ENCODE measurements at regions not wholly inside any gene's neighbourhood (a gene's known extent, or its start where the extent isn't known, plus 50 kb on each side); places are given as distances from the start of the nearest gene placed in this dataset.
"Not testable (repeated sequence)": the region's sequence is repeated elsewhere in the genome, so short reads cannot be mapped to it uniquely, and the experiment has no call there.

- no peak for TF ChIP-seq CTCF (IDR thresholded peaks at IDR 0.05; ENCODE audit: insufficient read depth, low read depth, low read length, missing control alignments)
- DNase-seq (ENCODE audit: low read depth), result no peak
- H3K4me3 ChIP-seq (ENCODE audit: low read length), result no peak overlapping the region
Measured at GRCh38 chr1:112144733-112145426, 155.4 kb upstream of the KCND3 start.

- no peak for TF ChIP-seq CTCF (IDR thresholded peaks at IDR 0.05; ENCODE audit: insufficient read depth, low read depth, low read length, missing control alignments)
- DNase-seq (ENCODE audit: low read depth), result no peak
- no peak overlapping the region for H3K4me3 ChIP-seq (ENCODE audit: low read length)
Measured at GRCh38 chr1:112146201-112146715, 156.8 kb upstream of the KCND3 start.

GRCh38 chr1:112160214-112160613 lies 170.7 kb upstream of the KCND3 start:
- not testable (repeated sequence) for DNase-seq (ENCODE audit: low read depth); H3K4me3 ChIP-seq (ENCODE audit: low read length)

- H3K4me3 ChIP-seq (ENCODE audit: low read length), result no peak overlapping the region
- no peak for DNase-seq (ENCODE audit: low read depth)
- TF ChIP-seq CTCF (IDR thresholded peaks at IDR 0.05; ENCODE audit: insufficient read depth, low read depth, low read length, missing control alignments), result no peak
Measured at GRCh38 chr1:112165375-112165774, 175.9 kb upstream of the KCND3 start.

- H3K4me3 ChIP-seq (ENCODE audit: low read length), result no peak overlapping the region
- no peak for DNase-seq (ENCODE audit: low read depth)
Measured at GRCh38 chr1:112169517-112169916, 180.0 kb upstream of the KCND3 start.

GRCh38 chr1:112172294-112172882 lies 182.9 kb upstream of the KCND3 start:
- DNase-seq (ENCODE audit: low read depth), result peak; percentile 81
- no peak for TF ChIP-seq CTCF (IDR thresholded peaks at IDR 0.05; ENCODE audit: insufficient read depth, low read depth, low read length, missing control alignments)
- H3K4me3 ChIP-seq (ENCODE audit: low read length), result no peak overlapping the region

More at GRCh38 chr1:112169517-112169916, 180.0 kb upstream of the KCND3 start:
- no peak for TF ChIP-seq CTCF (IDR thresholded peaks at IDR 0.05; ENCODE audit: insufficient read depth, low read depth, low read length, missing control alignments)

GRCh38 chr1:112177314-112177713 lies 187.8 kb upstream of the KCND3 start:
- H3K4me3 ChIP-seq (ENCODE audit: low read length), result no peak overlapping the region
- TF ChIP-seq CTCF (IDR thresholded peaks at IDR 0.05; ENCODE audit: insufficient read depth, low read depth, low read length, missing control alignments), result no peak
- DNase-seq (ENCODE audit: low read depth), result no peak
